ENCODE measurements at regions not wholly inside any gene's neighbourhood (a gene's known extent, or its start where the extent isn't known, plus 50 kb on each side); places are given as distances from the start of the nearest gene placed in this dataset.

- DNase-seq = no peak
Observed at GRCh38 chr1:88275259-88275862, 408.7 kb upstream of the PKN2 start.

GRCh38 chr1:88276163-88276562, 407.9 kb upstream of the PKN2 start:
- no peak for DNase-seq

- DNase-seq = no peak
Observed at GRCh38 chr1:88284066-88284465, 400.0 kb upstream of the PKN2 start.

- DNase-seq = no peak
Observed at GRCh38 chr1:88284666-88285366, 399.3 kb upstream of the PKN2 start.

GRCh38 chr1:88286716-88287115, 397.4 kb upstream of the PKN2 start:
- DNase-seq = no peak

GRCh38 chr1:88288571-88288970, 395.5 kb upstream of the PKN2 start:
- DNase-seq = no peak

- DNase-seq = no peak
Observed at GRCh38 chr1:88289401-88290102, 394.5 kb upstream of the PKN2 start.

- DNase-seq = no peak
Observed at GRCh38 chr1:88291611-88292354, 392.3 kb upstream of the PKN2 start.

- no peak for DNase-seq
Observed at GRCh38 chr1:88293691-88294190, 390.3 kb upstream of the PKN2 start.

- DNase-seq = no peak
Observed at GRCh38 chr1:88296227-88296626, 387.8 kb upstream of the PKN2 start.

- no peak for DNase-seq
Observed at GRCh38 chr1:88296642-88297041, 387.4 kb upstream of the PKN2 start.

GRCh38 chr1:88298506-88298905, 385.6 kb upstream of the PKN2 start:
- no peak for DNase-seq

GRCh38 chr1:88300752-88301263, 383.3 kb upstream of the PKN2 start:
- no peak for DNase-seq

- DNase-seq = peak in 1 of 2 experiments; percentile 3
Observed at GRCh38 chr1:88302843-88303486, 381.1 kb upstream of the PKN2 start.

- DNase-seq = no peak
Observed at GRCh38 chr1:88311265-88311664, 372.8 kb upstream of the PKN2 start.

GRCh38 chr1:88311907-88312306, 372.2 kb upstream of the PKN2 start:
- DNase-seq = no peak

- no peak for DNase-seq
Observed at GRCh38 chr1:88317396-88317795, 366.7 kb upstream of the PKN2 start.

- DNase-seq = no peak
Observed at GRCh38 chr1:88318740-88319139, 365.3 kb upstream of the PKN2 start.

GRCh38 chr1:88320291-88320690, 363.8 kb upstream of the PKN2 start:
- no peak for DNase-seq

GRCh38 chr1:88321706-88322105, 362.4 kb upstream of the PKN2 start:
- DNase-seq = no peak

GRCh38 chr1:88324899-88325298, 359.2 kb upstream of the PKN2 start:
- no peak for DNase-seq

Data from AML-193 (cell line).